DMS53 treated with DMSO at 0.1 percent for 48 hours (cell line): ENCODE measurements at regions not wholly inside any gene's neighbourhood (a gene's known extent, or its start where the extent isn't known, plus 50 kb on each side); places are given as distances from the start of the nearest gene placed in this dataset.
"Not testable (repeated sequence)": the region's sequence is repeated elsewhere in the genome, so short reads cannot be mapped to it uniquely, and the experiment has no call there.

Experiments used
- DNase-seq: peaks from one replicate; lab custom pipeline; 2025; ENCODE audit not compliant: unreplicated experiment; lab: John Stamatoyannopoulos, UW

DNA sequence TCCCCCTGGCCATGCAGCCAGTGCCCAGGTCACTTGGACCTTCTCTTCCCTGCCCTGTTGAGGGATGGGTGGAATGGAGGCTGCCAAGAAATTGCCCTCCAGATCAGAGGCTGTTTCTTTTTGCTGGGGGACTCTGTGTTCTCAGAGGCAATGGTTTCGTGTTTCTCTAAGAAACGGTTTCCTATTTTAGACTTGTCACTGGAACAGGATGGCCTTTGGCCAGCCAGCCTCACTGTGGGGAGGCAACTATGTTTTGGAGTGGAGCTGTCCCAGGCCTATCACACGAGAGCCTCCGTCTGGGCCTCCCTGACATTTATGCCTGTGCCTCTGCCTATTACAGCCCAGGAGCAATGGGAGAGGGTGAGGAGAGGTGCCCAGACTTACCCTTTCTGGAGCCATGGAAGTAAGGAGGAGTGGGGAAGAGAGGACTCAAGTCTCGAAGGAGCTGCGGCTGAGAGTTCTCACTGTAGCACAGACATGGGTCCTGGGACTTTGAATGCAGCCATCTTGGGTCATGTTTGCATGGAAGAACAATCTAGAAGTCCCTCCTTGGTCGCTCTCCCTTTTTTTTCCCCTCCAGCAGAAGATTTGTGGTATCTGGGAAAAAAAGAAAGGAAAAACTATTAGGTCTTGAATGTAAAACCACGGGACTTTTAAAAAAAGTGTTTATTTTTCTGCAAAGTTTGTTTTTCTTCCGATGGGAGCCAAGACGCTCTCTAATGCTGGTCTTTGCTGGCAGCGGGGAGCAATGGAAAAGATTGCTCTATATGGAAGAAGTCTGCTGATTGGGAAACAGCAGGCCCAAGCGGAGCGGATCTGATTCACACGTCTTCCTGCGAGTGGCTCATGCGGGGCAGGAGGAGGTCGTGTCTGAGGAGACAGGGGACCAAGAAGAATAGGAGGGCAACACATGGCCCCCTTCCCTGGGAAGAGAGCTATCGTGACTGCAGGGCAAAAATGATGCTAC is 219.2 kb downstream of the FOXD2 start:
- DNase-seq = no peak

DNA sequence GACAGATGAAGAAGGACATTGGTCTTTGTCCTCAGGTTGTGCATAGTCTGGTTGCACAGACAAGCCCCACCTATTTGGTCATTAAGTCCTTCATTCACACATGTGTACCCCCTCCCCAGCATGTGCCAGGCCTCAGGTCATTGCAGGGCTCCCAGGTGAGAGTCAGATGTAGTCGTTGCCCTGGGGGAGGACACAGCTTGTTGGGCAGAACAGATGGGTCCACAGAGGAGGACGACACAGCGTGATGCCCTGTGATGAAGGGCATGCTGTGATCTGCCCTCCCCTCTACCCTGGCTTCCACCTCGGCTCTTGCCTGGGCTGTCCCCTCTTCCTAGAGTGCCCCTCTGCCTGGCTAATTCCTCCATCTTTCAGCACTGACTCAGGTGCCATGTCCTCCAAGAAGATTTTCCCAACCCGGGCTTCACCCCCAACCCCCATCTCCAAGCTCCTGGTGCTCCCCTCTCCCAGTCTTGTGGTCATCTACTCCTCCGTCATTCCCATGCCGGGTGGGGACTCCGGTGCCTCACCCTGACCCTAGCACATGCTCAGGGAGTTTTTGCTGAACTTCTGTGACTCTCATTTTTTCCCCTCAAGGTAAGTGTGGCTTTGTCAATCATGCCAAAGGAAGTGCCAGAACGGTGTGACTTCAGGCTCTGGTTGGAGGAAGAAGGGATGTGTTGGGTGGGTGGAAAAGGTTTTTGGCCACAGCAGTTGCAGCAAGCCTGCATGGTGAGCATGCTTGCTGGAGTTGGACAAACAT is 220.5 kb downstream of the FOXD2 start:
- no peak for DNase-seq

DNA sequence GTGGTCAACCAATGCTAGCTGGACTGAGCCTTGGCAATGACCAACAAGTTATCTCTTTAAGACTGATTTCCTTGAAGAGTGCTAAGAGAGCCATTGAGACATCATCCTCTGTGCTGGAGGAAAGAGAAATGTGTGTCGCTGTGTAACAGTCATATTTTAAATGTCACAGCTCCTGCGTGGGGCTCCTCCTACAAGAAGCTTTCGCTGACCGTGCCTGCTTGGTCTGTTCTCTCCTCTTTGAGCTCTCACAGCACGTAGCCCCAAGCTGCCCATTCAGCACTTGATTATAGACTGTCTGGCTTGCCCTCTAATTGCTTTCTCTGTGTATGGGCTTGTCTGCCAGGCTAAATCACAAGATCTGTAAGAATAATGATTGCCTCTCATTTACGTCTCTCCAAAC is 221.3 kb downstream of the FOXD2 start:
- DNase-seq = no peak

DNA sequence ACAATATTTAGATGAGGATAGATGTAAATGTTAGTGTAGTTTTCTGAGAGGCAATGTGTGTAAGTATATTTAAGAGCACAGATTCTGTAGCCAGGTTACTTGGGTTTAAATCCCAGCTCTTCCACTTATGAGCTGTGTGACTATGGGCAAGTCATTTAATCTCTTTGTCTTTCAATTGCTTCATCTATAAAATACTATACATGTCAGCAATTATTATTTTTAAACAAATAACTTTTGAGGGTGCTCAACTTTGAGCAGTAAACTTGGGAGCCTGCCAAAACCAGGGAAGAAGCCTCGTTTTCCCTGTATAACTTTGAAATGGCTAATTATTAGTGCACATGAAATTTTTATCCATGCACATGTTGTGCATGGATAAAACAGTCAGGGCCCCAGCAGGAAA is 222.8 kb downstream of the FOXD2 start:
- DNase-seq = no peak

DNA sequence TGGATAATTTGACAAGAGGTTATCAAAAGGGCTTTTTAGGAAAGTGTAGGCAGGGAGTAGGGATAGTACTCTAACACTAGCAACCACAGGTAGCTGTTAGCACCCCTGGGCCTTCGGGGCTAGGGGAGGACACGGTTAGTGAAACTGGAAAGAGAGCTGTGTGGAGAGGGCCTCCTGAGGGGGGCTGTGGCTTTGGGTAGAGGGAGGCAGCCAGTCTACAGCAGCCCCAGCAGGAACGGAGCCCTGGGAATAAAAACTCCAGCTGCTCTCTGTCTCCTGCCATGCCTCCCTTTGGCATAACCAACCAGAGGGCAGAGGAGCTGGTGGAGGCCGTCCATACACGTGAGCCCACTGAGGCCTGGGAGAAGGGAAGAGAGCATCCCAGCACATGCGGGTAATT is 223.2 kb downstream of the FOXD2 start:
- DNase-seq = no peak

DNA sequence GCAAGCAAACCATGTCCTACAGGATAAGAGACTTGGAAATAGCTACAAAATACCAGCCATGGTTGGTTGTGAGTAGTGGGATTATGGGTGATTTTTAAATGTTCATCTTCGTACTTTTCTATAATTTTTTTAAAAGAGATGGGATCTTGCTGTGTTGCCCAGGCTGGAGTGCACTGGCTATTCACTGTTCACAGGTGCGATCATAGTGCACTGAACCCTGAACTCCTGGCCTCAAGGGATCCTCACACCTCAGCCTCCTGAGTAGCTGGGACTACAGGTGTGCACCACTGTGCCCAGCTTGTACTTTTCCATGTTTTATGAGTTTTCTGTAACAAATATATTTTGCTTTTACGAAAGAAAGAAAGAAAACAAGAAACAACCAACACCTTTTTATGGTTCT is 224.2 kb downstream of the FOXD2 start:
- DNase-seq = no peak

DNA sequence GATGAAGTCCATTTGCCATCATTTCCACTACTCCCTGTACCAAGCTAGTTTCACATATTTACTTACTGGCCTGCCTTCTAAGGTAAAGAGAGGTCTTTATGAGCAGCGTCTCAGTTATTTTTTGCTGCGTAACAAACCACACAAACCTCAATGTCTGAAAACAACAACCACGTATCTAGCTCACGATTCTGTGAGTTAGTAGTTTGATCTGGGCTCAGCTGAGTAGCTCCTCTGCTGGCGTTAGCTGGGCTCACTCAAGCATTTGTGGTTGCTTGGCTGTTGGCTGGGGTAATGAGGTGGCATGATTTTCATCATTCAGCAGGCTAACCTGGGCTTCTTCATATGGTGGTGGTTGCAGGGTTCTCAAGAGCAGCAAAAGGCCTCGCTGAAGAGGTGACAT is 225.4 kb downstream of the FOXD2 start:
- no peak for DNase-seq

DNA sequence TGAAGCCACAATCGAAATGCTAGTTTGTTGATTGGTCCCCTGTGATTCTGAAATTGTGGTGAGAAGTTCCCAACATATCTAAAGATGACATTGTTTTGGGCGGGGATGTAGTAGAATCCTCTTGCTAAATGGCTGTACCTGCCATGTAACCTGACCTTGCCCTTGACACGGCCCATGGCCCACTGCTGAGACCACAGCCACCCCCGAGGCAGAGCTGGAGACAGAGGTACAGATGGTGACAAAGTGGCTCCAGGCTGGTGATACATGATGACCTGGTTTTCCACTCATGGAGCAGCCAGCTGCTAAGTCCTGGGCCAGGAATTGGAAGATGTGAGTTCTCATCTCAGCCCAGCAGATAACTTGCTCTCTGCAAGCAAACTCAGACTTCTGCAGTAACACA is 226.5 kb downstream of the FOXD2 start:
- no peak for DNase-seq

DNA sequence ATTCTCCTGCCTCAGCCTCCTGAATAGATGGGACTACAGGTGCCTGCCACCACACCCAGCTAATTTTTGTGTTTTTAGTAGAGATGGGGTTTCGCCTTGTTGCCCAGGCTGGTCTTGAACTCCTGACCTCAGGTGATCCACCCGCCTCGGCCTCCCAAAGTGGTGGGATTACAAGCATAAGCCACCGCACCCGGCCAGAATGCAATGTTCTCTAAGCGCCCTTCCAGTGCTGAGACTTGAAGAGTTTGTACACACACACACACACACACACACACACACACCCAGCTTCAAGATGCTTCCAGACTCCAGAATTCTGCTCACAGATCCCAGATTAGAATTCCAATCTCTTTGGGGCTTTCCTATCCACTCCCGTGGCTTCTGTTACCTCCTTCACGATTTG is 227.1 kb downstream of the FOXD2 start:
- not testable (repeated sequence) for DNase-seq

DNA sequence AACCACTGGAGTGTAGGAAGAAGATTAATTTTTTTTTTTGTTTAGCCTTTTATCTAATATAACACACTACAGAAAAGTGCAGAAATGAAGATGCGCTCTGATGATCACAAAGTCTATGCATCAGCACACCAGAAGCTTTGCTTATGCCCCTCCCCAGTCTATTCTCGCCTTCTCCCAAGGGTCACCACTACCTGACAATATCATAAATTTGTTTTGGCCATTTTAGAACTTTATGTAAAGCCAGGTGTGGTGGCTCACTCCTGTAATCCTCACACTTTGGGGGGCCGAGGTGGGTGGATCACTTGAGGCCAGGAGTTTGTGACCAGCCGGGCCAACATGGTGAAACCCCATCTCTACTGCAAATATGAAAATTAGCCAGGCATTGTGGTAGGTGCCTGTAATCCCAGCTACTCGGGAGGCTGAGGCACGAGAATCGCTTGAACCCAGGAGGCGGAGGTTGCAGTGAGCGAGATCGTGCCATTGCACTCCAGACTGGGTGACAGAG is 231.3 kb downstream of the FOXD2 start:
- no peak for DNase-seq

DNA sequence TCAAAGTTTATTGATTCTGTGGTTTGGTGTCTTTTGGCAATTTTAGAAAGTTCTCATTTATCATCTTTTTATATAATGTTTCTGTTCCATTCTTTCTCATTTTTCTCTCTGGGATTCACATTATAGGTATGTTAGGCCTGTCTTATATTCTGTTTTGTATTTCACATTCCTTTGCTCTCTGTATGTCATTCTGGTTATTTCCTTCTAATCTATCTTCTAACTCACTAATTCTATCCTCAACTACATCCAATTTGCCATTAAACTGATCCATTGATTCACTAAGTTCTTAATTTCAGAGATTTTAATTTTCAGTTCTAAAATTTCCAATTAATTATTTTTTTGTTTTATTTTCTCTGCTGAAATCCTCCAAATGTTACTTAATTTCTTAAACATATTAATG is 234.8 kb downstream of the FOXD2 start:
- DNase-seq = no peak

DNA sequence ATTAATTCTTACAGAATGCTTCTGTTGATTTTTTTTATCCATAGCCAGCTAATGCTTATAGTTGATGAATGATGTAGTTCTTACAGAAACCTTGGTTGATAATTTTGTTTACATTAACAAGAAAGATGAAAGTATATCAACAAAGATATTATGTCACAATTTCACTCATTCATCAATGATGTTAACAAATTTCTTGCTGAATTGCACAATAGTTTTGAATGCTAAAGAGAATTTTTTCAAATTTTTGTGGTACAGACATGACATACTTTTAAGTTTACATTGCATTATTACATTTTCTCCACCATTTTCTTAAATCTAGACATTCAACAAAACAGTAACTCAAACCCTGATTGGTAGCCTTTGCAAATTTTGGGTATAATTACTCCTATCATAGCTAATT is 236.3 kb downstream of the FOXD2 start:
- no peak for DNase-seq

DNA sequence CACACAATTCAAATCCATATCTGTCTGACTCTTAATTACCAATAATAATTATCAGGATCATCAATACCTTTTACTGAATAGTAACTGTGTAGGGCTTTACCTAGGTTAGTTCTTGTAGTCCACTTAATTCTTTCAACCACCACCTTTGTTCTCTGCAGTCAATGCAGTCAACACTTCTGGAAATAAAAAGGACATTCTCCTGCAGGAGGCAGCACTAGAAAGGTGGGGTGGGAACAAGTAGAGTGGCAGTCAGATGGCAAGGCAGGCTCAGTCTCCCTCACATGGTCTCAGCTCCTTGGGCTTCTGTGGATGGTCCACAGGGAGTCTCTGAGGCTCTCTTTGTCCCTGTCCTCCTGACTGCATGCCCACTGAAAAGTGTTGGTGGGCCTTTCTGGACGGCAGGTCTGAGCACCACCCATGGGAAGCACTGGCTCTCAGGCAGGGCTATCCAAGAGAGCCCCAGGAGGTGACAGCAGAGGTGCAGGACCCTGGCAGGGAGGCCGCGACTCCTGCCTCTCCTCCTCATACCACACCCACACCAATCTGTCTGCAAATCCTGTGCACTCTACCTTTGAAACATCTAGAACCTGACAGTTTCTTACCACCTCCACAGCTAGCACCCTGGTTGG is 237.3 kb downstream of the FOXD2 start:
- DNase-seq = no peak

DNA sequence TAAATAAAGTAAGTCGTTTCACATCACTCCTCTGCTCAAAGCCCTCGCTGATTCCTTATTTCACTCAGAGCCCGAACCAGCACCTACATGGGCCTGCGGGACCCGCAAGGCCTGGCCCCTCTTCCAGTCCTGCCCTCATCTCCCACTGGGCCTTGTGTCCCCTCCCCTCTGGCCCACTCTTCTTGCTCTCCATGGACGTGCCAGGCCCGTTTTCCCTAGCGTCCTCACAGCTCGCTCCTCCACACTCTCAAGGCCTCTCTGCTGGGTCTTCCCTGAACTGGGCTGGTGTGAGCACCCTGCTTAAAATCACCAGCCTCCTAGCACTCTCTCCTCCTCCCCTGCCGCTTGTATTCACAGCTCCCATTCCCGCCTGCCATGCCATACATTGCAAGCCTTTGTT is 237.9 kb downstream of the FOXD2 start:
- no peak for DNase-seq

DNA sequence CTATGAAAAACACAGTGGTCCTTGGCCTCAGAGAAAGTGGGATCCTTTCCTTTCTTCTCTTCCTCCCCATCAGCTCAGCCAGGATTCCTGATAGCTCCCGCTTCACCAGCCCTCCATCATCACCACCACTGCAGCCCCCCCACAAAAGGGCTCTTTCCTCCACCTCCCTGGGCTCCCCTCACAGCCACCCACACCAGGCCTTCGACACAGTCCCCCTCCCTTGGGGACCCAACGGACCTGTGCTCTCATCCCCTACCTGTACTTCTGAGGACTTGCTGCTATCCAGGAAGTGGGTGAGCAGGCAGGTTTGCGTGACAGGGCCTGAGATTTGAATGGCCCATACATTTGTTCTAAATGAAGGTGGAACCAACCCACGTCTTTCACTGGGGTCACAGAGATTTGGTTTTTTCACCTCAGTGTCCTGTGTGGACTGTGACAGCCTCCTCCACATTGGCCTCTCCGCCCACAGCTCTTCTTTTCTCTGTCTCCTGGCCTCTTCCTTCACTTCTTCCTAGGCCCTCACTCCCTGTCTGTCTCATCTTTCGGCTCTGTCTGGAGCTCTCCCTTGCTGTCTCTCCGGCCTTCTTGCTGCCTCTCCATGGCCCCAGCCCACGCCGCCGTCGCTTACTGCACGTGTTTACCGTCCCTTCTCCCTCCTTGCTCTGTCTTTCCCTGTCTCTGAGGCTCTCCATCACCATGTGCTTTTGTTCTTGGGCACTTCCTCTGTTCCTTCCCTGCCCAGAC is 238.6 kb downstream of the FOXD2 start:
- no peak for DNase-seq

DNA sequence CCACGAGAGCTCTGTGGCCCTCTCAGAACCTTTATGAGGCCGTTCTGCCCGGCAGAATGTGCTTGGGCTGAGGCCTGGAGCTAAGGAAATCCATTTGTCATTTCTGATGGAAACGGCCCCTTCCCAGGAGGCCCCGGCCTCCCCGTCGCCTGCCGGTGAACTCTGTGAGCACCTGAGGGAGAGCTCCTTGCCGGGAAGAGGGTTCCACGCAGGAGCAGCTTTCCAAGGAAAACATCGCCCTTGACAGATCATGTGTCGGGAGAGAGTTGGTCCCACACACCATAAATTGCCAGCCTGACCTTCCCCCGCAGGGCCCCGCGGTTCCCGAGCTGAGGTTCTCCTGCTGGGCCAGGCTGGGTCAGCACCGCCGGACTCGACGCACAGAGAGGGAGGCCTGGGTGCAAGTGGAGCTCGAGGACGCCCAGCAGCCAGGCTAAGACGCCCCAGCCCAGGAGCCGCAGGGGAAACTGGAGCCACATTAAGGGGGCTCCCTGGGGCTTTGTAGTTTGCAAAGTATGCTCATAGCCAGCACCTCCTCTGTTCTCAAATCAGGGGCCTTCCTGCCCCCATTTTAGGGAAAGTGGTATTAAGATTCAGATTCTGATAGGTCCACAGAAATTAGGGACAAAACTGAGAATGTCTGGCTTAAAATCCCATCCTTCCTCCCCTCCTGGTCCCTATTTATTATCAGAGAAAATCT is 239.5 kb downstream of the FOXD2 start:
- no peak for DNase-seq

DNA sequence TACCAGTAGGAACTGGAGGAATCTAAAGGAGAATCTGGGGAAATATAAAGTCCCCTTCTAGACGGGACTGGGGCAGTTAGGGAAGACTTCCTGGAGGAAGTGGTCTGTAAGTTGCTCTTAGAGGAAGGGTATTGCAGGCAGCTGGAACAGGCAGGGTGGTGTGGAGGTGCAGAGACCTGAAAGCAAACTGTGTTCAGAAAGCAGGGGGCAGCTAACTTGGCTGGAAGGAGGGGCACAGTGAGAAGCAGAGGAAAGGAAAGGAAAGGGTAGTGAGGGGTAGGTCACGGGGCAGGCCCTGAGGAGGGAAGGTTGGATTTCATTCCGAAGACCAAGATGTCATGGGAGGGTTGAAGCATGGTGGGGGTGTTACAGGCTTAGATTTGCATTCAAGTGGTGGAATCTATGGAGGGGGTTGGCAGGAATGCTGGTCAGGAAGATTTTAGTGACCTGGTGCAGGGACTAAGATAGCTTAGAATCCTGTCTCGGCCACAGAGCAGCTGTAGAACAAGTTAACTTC is 240.7 kb downstream of the FOXD2 start:
- DNase-seq = no peak

DNA sequence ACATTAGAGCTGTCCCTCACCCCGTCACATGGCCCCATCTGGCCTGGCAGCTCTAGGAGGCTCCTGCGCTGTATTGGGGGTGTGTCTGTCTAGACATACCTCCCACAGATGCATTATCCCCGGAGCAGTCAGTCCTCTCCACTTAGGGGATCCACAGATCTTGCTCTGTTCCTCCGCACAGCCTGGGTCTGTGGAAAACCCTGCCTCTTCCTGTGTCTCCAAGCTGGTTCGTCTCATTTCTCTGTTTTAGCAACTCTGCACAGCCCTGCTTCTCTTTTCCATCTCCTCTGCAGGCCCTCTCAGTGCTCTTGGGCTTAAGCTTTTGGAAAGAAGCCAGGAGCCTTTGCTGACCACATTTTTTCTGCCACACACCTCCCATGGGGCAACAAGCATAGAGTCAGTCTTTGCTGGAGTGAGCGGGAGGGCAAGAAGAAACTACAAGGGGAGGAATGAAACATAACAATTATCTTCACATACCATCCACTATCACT is 241.5 kb downstream of the FOXD2 start:
- no peak for DNase-seq

DNA sequence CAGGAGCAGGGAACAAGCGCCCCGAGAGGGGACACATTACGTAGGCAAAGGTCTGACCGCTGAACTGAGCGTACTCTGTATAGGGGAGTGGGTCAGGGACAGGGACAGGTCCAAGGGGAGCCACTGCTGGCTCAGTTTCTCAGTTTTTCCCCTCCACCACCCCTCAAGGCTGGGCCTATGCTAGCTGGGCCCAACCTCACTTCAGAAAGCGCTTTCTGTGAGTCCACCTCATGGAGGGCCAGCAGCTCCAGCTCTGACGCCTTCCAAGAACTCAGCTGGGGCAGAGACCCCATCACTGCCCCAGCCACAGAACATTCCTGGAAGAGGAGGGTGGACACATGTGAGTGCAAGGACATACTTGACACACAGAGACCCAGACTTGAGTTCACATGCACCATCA is 242.0 kb downstream of the FOXD2 start:
- no peak for DNase-seq
